Stomach (tissue), 4 donors: ENCODE measurements at regions not wholly inside any gene's neighbourhood (a gene's known extent, or its start where the extent isn't known, plus 50 kb on each side); places are given as distances from the start of the nearest gene placed in this dataset.

Experiments used
- CTCF ChIP-seq, 7 experiments: fragments of 450-650 bp in 4 of 7; fragments of 200-600 bp in 3 of 7; sonication (generic) in 3 of 7; IDR thresholded peaks; one replicate each; pipeline ENCODE4 v1.5.1; 2016 to 2019; ENCODE audit warnings: antibody characterized with exemption in 7 of 7, control low read depth in 2 of 7, mild to moderate bottlenecking in 1 of 7
- EP300 ChIP-seq: sonication (generic); formaldehyde crosslinking; IDR thresholded peaks from one replicate; pipeline ENCODE4 v1.6.1; 2017; ENCODE audit warnings: antibody characterized with exemption
- POLR2A ChIP-seq, 4 donors: fragments of 450-650 bp; IDR thresholded peaks; one replicate each; pipeline ENCODE4 v1.6.1; 2016; ENCODE audit warnings: antibody characterized with exemption in 4 of 4, control low read depth in 2 of 4, mild to moderate bottlenecking in 1 of 4, moderate library complexity in 1 of 4

GRCh38 chr21:36605426-36605825 lies 93.5 kb upstream of the SIM2 start:
- no peak for TF ChIP-seq POLR2A (IDR thresholded peaks at IDR 0.05)
- TF ChIP-seq CTCF (IDR thresholded peaks at IDR 0.05) = no peak
- no peak for TF ChIP-seq EP300
